Stomach (tissue), 4 donors: ENCODE measurements at regions not wholly inside any gene's neighbourhood (a gene's known extent, or its start where the extent isn't known, plus 50 kb on each side); places are given as distances from the start of the nearest gene placed in this dataset.

ENCODE experiments used
- CTCF ChIP-seq, 7 experiments: fragments of 450-650 bp in 4 of 7; fragments of 200-600 bp in 3 of 7; sonication (generic) in 3 of 7; IDR thresholded peaks; one replicate each; pipeline ENCODE4 v1.5.1; 2016 to 2019; ENCODE audit warnings: antibody characterized with exemption in 7 of 7, control low read depth in 2 of 7, mild to moderate bottlenecking in 1 of 7
- EP300 ChIP-seq: sonication (generic); formaldehyde crosslinking; IDR thresholded peaks from one replicate; pipeline ENCODE4 v1.6.1; 2017; ENCODE audit warnings: antibody characterized with exemption
- POLR2A ChIP-seq, 4 donors: fragments of 450-650 bp; IDR thresholded peaks; one replicate each; pipeline ENCODE4 v1.6.1; 2016; ENCODE audit warnings: antibody characterized with exemption in 4 of 4, control low read depth in 2 of 4, mild to moderate bottlenecking in 1 of 4, moderate library complexity in 1 of 4
- POLR2AphosphoS5 ChIP-seq, 3 donors: sonication (generic); formaldehyde crosslinking; IDR thresholded peaks; one replicate each; pipeline ENCODE4 v1.6.1; 2016; ENCODE audit warnings: antibody characterized with exemption in 3 of 3

- TF ChIP-seq CTCF (IDR thresholded peaks at IDR 0.05) (no peak), POLR2A (IDR thresholded peaks at IDR 0.05) (no peak), POLR2AphosphoS5 (IDR thresholded peaks at IDR 0.05) (no peak), EP300 (no peak)
Observed at GRCh38 chr5:128885649-128886255, 79.5 kb upstream of the SLC27A6 start.
